ENCODE measurements at regions not wholly inside any gene's neighbourhood (a gene's known extent, or its start where the extent isn't known, plus 50 kb on each side); places are given as distances from the start of the nearest gene placed in this dataset.

GRCh38 chr1:101290922-101291561, 54.2 kb downstream of the S1PR1 start:
- DNase-seq = no peak

DNA sequence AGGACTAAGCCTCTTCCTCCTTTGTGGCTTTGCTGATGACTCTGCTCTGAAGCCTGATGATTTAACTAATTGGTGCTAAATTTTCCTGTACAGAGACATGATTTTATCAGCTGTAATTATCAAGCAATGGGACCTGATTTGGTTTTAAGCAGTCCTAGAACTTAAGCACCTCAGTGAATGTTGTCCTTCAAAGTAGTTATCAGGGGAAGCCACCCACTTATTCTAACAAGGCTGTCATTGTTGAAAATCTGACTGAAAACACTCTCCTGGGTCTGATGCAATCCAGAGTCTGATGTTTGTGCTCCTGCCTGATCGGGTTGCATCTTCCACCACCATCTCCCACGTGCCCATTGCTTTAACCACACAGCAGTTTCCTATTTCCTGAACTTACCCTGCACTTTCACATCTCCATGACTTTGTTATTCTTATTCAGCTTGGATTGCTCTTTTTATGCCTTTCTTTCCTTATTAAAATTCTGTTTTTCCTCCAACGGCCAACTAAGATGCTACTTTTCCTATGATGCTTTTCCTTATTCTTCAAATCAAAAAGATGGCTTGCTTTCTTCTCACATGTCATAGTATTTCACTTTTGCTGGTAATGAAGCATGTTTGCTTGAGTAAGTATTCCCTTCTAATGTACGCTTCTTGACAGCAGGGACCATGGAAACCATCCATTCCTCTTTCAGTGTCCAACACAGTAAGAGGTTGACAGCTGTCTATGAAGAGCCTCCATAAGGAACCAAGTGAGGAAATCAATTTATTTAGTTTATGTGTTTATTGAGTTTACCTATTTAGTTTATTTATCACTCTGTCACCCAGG, 55.0 kb downstream of the S1PR1 start:
- DNase-seq = no peak

DNA sequence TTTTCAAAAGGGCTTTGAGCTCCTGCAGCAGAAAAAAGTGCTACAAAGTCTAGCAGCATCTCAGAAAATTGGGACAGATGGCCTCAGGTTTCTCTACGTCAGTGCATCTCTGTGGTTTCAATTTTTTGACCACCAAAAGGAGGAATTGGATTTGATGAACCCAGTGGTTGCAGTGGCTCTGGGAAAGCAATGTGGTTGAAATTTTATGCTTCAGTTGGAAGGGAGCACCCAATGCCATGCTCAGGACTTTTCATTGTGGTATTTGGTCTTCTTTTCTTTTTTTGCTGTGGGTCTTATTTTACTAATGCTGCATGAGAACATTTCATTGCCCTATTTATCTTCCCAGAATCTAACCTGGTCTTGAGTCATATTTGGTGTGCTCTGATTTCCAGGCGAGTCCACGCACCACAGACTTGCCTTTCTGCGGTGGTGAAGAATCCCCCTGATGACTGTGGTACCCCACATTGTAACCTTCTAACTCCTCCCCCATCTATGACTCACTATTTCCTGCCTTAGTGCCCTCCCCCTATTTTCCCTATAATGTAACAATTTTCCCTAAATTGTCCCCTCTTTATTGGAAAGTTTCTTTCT, 56.7 kb downstream of the S1PR1 start:
- peak in 1 of 4 experiments; percentile 7 for DNase-seq

DNA sequence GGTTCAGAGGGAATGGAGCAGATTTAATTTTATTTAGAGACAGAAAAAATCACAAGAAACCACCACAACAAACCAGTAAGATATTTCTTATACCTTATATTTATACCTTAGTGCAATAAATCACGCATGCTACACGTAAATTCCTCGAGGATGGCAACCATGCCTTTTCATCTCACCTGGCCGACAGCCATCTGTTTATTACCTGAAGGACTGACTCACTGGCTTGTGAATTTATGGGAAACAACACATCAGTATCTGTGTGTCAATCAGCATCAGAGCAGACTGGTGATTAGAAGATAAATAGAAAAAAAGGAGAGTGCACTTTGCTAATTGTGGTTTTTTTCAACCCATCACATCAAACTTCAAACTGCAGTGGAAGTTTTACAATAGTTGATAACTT, 58.4 kb downstream of the S1PR1 start:
- DNase-seq = no peak

DNA sequence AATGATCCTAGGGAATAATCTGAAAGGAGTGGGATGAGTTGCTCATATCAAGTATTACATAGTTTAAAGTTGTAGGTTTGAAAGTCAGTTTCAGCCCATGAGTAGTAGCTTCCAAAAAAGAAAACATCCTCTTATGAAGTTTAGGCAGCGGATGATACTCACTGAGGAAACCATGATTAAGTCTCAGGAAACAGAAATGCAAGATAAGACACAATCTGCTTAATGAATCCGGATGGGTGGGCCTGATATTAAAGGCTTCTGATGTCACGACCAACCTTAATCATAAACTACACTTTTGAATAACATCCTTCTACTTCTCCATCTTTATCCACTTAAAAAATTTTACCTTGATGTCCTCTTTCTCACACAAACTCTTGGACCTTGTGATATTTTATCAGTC, 61.8 kb downstream of the S1PR1 start:
- no peak for DNase-seq

DNA sequence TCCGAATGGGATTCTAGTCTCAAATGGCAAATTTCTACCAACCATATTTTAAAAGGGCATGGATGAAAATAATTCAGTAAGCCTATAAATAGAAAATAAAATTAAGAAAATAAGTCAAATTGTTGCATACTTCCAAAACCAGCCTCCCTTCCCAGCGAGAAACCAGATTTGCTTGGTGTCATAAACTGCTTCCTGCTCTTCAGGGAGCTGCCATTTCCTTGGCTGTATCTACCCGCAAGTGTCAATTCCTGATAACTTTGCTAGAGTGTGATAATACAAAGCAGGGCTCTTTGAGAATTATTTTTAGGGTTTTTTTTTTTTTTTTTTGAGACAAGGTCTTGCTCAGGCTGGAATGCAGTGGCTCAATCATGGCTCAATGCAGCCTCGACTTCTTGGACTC, 62.3 kb downstream of the S1PR1 start:
- no peak for DNase-seq

DNA sequence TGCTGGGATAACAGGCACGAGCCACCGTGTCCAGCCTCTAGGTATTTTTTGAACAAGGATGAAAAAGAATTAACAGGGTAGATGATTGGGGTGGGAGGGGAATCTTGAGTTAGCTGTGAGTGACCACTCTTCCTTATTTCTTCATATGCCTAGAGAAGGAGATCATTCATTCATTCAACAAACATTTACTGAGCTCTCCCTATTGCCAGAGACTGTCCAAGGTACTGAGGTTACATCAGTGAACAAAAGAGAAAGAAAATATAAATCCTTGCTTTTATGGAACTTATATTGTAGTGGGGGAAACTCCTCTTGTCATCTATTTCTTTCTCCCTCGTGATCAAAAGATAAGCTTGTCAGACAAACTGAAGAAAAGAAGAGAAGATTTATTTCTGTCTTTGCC, 62.9 kb downstream of the S1PR1 start:
- DNase-seq = no peak

GRCh38 chr1:101300916-101301315, 64.1 kb downstream of the S1PR1 start:
- DNase-seq = no peak

- no peak for DNase-seq
These were observed 64.7 kb downstream of the S1PR1 start for GRCh38 chr1:101301446-101302057.

DNA sequence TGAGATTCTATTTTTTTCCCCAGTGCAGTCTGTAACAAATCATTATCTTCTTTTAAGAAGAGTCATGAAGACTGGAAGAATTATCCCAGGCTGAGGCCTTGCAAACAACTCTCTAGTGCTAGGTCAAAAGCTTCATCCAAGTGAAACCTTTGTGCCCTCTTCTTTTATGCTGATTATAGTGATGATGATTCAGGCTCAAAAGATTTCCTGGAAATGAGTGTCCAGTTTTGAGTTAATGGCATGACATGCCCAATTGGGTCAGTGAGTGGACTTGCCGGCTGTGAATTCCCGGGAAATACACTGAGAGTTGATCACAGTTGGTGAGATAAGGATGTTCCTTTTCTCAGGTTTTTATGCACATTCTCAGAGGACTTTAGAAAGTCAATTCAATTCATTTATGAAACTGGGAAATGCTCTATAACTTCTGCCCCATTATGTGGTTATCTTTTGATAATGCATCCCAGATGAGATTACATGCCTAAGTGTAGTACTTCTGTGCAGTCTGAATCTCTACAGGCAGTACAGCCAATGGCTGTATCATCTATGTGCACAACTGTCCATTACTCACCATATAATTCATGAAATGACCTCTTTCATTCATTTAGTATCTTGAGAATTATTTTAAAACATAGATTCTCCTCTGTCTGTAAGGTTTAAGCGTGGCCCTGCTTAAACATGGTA, 66.2 kb downstream of the S1PR1 start:
- DNase-seq = no peak

DNA sequence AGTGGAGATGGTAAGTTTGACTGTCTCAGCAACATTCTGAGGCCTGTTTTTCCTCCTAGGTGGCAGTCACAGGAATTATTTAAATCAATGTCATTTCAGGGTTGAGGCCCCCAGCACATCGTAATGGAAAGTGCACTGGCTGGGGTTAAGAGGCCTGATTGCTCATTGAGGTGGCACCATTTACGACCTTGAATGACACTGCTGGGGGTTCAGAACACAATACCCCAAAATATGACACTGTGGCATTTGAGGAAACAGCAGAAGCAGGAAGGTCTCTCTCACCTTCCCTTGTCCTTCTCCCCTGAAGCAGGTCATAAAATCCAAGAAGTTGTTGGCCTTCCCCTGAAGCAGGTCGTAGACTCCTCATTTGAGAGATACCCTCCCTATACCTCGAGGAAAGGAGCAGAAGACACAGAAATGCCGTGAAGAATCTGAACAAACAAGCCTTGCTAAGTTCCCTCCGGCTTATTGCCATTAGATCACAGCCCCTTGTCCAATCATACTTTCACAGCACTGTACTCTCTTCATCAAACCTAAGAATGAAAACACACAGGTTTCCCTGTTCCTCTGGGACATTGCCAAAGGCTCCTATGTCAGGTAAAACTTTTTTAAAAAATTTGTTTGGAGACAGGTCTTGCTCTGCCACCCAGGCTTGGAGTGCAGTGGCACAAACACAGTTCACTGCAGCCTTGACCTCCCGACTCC, 71.3 kb downstream of the S1PR1 start:
- DNase-seq = no peak

DNA sequence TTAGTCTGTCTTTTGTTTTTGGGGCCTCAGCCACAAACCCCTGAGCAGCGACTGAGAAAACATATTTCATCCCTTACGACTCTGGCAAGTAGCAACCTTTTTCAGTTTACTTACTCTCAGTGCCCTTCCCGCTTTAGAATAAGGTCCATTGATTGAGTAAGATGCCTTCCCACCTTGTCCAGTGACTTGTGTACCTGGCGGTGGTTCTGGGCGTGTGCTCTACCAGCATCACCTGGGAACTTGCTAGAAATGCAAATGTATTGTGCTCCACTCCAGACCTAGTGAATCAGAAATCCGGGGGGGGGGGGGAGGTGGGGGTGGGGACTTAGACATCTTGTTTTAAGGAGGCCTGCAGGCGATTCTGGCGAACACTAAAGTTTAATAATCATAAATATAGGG, 72.1 kb downstream of the S1PR1 start:
- DNase-seq = no peak

DNA sequence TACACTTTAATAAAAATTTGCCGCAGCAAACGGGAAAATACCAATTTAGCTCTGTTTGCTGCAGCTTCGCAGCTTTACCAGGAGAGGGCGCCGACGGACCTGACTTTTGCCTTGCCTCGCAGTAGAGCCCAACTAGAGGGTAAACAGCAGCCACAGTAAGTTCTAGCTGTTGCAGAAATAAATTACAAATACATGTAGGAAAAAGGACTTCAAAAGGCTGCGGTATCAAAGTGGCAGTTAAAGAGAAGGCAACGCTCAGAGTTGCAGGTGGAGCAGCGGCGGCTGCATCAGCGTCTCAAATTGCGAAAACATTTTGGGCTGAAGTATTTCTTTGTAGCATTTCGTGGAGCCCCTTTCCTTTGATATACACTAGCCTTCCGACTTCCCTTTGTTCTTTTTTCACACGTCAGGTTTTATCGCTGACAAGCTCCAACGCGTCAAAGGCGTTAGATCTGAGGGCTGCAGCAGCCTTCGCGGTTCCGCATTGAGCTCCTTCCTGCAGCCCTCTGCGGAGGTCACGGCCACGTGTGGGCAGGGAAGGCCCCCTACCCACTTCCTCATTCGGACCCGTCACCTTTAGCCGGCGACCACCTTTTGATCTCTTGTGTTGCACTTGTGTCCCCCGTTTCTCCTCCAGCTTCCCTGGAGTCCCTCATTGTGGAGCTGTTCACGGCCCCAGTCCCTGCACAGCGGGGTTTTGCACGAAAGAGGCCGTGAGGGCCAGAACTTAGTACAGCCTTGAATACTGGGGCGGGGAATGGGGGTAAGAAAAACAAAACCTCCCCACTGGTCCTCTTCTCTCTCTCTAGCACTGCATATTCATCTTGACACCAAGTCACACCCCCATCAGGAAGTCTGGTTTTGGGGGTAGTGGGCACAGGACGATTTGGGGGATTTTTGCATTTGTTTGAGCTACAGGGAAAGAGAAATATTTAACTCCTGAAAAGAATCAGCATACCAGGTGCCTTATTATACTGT, 72.8 kb downstream of the S1PR1 start:
- DNase-seq = peak; percentile 43 to 55 (median 46)

DNA sequence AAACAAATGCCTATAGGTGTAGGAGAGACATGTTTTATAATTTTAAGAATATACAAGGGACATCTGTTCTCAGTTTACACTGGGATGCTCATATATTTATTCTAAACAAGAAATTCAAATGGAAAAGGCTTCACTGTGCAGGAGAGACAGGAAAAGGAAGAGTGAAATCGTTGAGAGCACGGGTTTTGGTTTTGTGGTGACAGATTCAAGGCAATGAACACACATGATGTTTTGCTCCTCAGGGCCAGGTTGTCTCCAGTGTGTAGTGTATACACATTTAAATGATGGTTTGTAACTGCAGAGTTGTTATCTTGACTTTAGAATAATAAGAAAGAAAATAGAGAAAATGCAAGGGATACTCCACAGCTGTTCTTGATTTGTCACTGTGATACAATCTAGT, 73.7 kb downstream of the S1PR1 start:
- no peak for DNase-seq

DNA sequence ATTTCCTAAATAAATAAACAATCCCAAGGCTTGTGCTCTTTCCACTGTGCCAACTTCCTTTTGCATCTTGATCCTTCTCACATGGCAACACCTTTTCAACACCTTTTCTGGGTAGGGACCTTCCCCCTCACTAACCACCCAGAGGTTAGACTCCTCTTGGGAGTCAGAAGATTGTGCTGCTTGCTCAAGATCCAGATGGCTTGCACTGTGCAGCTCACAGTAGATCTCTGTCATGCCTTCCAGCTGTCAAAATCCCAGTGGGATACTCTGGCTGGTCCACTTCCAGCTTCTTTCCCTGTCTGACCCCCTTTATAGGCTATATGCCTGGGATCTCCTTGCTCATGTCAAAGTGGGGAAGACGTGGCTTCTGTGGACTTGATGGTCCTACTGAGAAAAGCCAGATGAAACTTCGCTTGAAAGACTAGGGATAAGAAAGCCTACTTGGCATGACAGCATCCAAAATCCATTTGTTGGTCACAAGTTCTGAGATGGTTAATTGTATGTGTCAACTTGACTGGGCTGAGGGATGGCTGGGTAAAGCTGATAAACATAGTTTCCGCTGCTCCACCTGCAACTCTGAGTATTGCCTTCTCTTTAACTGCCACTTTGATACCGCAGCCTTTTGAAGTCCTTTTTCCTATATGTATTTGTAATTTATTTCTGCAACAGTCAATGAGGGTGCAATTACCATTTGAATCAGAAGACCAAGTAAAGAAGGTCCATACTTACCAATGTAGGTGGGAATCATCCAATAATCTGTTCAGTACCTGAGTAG, 74.5 kb downstream of the S1PR1 start:
- no peak for DNase-seq

GRCh38 chr1:101312147-101312546, 75.3 kb downstream of the S1PR1 start:
- DNase-seq = no peak

DNA sequence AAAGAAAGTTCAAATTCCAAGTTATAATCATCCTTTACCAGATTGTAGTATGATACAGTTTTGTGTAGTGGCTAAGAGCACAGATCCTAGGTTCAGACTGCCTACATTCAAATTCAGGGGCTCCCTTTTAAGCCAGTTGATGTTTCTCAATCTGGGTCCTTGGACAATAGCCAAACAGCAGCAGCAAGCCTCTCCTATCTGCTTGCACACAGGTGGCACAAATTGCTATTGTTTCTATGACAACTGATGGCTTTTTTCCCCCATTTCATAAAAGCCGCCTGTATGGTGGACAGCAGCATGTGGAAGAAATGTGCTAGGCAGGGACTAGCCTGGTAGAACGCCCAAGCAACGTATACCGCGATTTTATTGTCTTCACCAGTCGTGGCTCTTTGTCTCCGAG, 76.5 kb downstream of the S1PR1 start:
- no peak for DNase-seq

GRCh38 chr1:101314244-101314643, 77.4 kb downstream of the S1PR1 start:
- peak in 1 of 4 experiments; percentile 4 for DNase-seq

DNA sequence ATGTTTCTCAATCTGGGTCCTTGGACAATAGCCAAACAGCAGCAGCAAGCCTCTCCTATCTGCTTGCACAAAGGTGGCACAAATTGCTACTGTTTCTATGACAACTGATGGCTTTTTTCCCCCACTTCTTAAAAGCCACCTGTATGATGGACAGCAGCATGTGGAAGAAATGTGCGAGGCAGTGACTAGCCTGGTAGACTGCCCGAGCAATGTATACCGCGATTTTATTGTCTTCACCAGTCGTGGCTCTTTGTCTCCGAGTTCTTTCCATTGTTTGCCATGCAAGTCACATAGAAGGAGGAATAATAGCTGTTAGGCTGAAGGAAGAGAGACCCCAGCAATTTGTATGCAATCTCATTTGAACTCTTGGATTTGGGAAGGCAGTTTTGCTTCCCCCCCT, 79.4 kb downstream of the S1PR1 start:
- DNase-seq = no peak

DNA sequence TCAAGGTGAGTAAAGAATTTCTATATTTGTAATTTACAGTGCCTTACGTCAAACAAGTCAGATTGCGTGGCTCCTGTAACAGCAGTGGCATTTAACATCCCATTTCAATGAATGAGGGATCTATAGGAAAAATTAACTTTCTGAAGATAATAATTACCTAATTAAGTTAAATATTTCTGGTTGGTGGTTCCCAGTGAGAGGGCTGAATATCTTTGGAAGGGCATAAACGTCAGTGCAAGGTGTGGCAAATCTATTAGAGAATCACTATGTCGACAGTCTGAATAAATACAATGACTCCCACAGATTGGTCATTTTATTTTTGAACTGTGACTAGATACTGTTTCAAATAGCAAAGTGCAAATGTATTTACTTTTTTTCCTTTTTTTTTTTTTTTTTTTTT, 80.0 kb downstream of the S1PR1 start:
- DNase-seq = no peak

DNA sequence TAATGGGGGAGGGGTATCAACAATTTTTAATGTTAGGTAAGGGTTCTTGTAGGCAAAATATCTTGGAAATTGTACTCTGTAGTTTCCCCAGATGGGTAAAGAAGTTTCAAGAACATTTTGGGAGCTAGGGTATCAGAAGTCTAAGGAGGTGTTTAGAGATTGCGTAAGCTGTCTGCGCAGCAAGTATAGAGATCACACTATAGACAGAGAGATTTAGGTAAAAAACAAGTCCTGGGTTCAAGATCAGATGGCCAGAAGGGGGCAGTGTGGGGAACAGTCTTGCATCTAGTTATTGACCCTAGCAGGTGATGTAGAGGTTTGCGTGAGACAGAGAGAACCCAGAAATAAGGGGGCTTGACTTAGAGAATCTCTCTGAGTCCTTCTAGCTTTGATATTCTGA, 80.8 kb downstream of the S1PR1 start:
- no peak for DNase-seq
